ENCODE measurements at regions not wholly inside any gene's neighbourhood (a gene's known extent, or its start where the extent isn't known, plus 50 kb on each side); places are given as distances from the start of the nearest gene placed in this dataset.

GRCh38 chr16:60107871-60108270 lies 1373.8 kb upstream of the GOT2 start:
- intact Hi-C loops (cut with DNase I): no loop called here
- no peak for DNase-seq (ENCODE audit: extremely low spot score)
- H3K9me3 ChIP-seq: no peaks in the 10 kb centered on the region
- no peaks in the 10 kb centered on the region for H3K27me3 ChIP-seq
- WGBS: 87% methylated on average over 4 of the region's 4 CpGs
- H3K4me1 ChIP-seq: no peaks in the 10 kb centered on the region
- H3K4me3 ChIP-seq: no peak overlapping the region
- no peaks in the 10 kb centered on the region for H3K36me3 ChIP-seq
- H3K27ac ChIP-seq (replicated peaks in 1 of 4): no peak overlapping the region
- TF ChIP-seq POLR2AphosphoS5 (IDR thresholded peaks at IDR 0.05) (no peak), EP300 (IDR thresholded peaks at IDR 0.05) (no peak), POLR2A (IDR thresholded peaks at IDR 0.05; ENCODE audit: low read depth) (no peak), CTCF (IDR thresholded peaks at IDR 0.05) (no peak)

GRCh38 chr16:60107437-60107836 lies 1373.3 kb upstream of the GOT2 start:
- H3K4me1 ChIP-seq: no peaks in the 10 kb centered on the region
- no peaks in the 10 kb centered on the region for H3K27me3 ChIP-seq
- no peak for TF ChIP-seq POLR2AphosphoS5 (IDR thresholded peaks at IDR 0.05)
- no peak for TF ChIP-seq POLR2A (IDR thresholded peaks at IDR 0.05; ENCODE audit: low read depth)
- TF ChIP-seq CTCF (IDR thresholded peaks at IDR 0.05): no peak
- no peak for TF ChIP-seq EP300 (IDR thresholded peaks at IDR 0.05)
- DNase-seq (ENCODE audit: extremely low spot score): no peak
- intact Hi-C loops (cut with DNase I): no loop called here
- no peak overlapping the region for H3K27ac ChIP-seq (replicated peaks in 1 of 4)
- WGBS: 69% methylated on average over 3 of the region's 3 CpGs
- no peaks in the 10 kb centered on the region for H3K36me3 ChIP-seq
- no peak overlapping the region for H3K4me3 ChIP-seq
- H3K9me3 ChIP-seq: no peaks in the 10 kb centered on the region

- intact Hi-C loops (cut with DNase I): no loop called here
- no peak overlapping the region for H3K4me3 ChIP-seq
- DNase-seq (ENCODE audit: extremely low spot score): no peak
- peaks cover 0 to 21% (median 4%) of the 10 kb centered on the region in 4 donors for H3K9me3 ChIP-seq
- no peaks in the 10 kb centered on the region for H3K36me3 ChIP-seq
- no peaks in the 10 kb centered on the region for H3K4me1 ChIP-seq
- H3K27me3 ChIP-seq: no peaks in the 10 kb centered on the region
- 22% methylated on average over 1 of the region's 1 CpG for WGBS
- TF ChIP-seq EP300 (IDR thresholded peaks at IDR 0.05): no peak
- TF ChIP-seq CTCF (IDR thresholded peaks at IDR 0.05): no peak
- TF ChIP-seq POLR2AphosphoS5 (IDR thresholded peaks at IDR 0.05): no peak
- TF ChIP-seq POLR2A (IDR thresholded peaks at IDR 0.05; ENCODE audit: low read depth): no peak
- no peak overlapping the region for H3K27ac ChIP-seq (replicated peaks in 1 of 4)
Measured at GRCh38 chr16:60100371-60100770, 1366.3 kb upstream of the GOT2 start.

- WGBS: 57% methylated on average over 3 of the region's 3 CpGs
- DNase-seq (ENCODE audit: extremely low spot score): no peak
- Histone ChIP-seq H3K27me3 (no peaks in the 10 kb centered on the region), H3K27ac (replicated peaks in 1 of 4) (no peak overlapping the region), H3K9me3 (no peaks in the 10 kb centered on the region), H3K4me3 (no peak overlapping the region), H3K4me1 (no peaks in the 10 kb centered on the region), H3K36me3 (no peaks in the 10 kb centered on the region)
- intact Hi-C loops (cut with DNase I): no loop called here
- TF ChIP-seq POLR2A (IDR thresholded peaks at IDR 0.05; ENCODE audit: low read depth): no peak
- no peak for TF ChIP-seq CTCF (IDR thresholded peaks at IDR 0.05)
- TF ChIP-seq POLR2AphosphoS5 (IDR thresholded peaks at IDR 0.05): no peak
- TF ChIP-seq EP300 (IDR thresholded peaks at IDR 0.05): no peak
Measured at GRCh38 chr16:60091529-60091928, 1357.4 kb upstream of the GOT2 start.

GRCh38 chr16:60091071-60091470 lies 1357.0 kb upstream of the GOT2 start:
- Histone ChIP-seq H3K4me3 (no peak overlapping the region), H3K36me3 (no peaks in the 10 kb centered on the region), H3K27ac (replicated peaks in 1 of 4) (no peak overlapping the region), H3K9me3 (no peaks in the 10 kb centered on the region), H3K4me1 (no peaks in the 10 kb centered on the region), H3K27me3 (no peaks in the 10 kb centered on the region)
- intact Hi-C loops (cut with DNase I): no loop called here
- TF ChIP-seq POLR2A (IDR thresholded peaks at IDR 0.05; ENCODE audit: low read depth) (no peak), POLR2AphosphoS5 (IDR thresholded peaks at IDR 0.05) (no peak), CTCF (IDR thresholded peaks at IDR 0.05) (no peak), EP300 (IDR thresholded peaks at IDR 0.05) (no peak)
- no peak for DNase-seq (ENCODE audit: extremely low spot score)
